ENCODE measurements at regions not wholly inside any gene's neighbourhood (a gene's known extent, or its start where the extent isn't known, plus 50 kb on each side); places are given as distances from the start of the nearest gene placed in this dataset.

DNA sequence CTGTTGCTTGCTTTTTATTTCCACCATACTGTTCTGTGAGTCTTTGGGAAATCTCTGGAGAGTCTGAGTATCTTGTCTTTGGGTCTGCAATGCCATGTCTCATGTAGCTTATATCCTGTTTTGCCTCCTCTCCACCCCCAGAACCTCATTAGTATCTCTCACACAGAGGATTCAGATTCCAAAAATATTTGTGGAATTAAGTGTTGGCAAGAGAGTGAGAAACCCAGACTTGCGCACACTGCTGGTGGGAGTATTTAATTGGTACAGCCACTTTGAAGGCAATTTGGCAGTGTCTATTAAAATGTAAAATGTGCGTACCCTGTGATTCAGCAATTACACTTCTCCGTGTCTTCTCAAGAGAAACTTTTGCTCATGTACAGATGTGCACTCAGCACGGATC, 68.6 kb downstream of the ZNF621 start:
- DNase-seq (ENCODE audit: low read depth): no peak

GRCh38 chr3:40597441-40597840, 72.7 kb downstream of the ZNF621 start:
- DNase-seq (ENCODE audit: low read depth): no peak

GRCh38 chr3:40598338-40598737, 73.6 kb downstream of the ZNF621 start:
- DNase-seq (ENCODE audit: low read depth): no peak

- no peak for DNase-seq (ENCODE audit: low read depth)
Measured at GRCh38 chr3:40598962-40599361, 74.2 kb downstream of the ZNF621 start.

DNA sequence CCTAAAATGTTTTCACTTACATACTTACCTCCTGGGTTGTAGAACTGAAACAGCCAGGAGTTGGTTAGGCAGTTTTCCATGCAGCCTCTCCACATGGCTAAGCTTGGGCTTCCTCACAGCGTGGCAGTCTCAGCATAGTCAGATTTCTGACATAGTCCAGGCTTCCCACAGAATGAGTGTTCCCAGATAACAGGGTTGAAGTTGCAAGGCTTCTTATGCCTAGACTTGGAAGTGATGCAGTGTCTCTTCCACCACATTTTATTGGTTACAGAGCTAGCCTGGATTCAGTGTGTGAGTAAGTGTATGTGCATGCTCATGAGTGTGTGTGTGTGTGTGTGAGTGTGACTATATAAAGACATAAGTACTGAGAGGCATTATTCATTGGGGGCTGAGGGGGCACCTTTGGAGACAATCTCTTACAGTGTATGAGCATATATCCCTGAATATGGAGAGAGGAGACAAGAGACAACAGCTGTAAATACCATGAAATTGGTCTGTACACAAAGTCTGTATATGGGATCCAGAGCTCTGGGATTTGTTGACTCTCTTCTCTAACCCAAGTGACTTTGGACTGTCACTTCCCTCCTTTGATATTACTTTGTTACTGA, 78.1 kb downstream of the ZNF621 start:
- no peak for DNase-seq (ENCODE audit: low read depth)

DNA sequence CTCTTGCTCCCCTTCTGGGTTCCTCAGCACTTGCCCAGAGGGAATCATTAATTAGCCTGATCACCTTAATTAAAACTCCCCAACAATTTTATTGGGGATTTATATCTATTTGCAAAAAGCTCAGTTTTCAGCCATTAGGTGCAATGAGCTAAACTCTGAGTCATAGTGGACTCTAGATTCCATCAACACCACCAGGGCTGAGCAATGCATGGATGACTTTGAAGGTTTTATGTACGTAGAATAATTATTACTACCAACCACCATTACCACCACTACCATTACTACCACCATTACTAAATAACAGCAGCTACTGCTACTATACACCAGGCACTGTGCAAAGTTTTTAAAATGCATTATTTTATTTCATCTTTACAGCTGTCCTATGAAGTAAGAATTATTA, 81.2 kb downstream of the ZNF621 start:
- DNase-seq (ENCODE audit: low read depth): no peak

DNA sequence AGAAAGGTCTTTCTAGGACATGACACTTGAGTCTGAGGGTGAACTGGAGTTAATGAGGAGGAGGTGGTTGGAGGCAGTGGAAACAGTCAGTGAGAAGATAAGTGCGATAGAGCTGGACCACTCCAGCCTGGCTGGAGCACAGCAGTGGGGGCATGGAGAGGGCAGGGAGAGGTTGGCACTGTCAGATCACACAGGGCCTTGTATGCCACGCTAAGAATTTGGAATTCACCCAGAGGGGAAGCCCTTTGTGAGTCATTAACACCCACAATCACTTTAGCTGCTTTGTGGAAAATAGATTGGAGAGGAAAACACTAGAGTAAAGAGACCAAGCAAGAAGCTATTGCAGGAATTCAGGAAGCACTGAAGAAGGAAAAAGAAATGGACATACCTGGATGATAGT, 83.3 kb downstream of the ZNF621 start:
- no peak for DNase-seq (ENCODE audit: low read depth)

- DNase-seq (ENCODE audit: low read depth): no peak
Measured at GRCh38 chr3:40613306-40613705, 88.5 kb downstream of the ZNF621 start.

DNA sequence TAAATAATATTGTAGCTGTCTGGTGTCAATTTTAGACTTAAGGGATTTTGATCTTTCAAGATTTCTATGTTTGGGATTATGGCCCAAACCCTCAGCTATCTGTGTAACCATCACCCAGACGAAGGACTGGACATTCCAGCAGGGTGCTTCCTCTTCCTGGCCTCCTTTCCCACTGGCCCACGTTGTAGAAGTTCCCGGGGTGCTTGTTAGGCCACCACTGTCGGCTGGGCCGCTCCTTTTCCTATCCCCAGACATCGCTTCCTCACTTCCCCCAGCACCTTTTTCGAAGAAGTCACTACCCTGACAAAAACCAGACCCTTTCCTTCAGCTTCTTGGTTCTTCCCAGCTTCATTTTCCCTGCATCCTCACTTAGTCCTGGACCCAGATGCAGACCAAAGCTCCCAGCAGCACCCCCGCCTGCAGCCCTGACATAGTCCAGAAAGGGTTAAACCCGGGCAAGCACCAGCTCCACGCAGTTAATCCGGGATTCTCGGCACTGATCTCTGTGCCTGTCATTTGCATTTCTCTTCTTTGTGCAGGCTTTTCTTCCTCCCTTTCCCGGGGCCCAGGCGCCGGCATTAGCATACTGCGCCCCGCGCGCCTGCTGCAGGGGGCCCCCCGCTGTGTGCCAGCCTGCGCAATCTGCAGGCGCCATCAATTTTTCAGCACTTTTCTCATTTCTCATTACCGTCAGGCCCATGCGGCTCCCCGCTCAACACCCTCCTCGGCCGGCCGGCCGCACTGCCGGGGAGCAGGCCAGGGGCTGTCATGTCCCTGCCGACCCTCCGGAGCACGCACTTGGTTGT, 90.6 kb downstream of the ZNF621 start:
- DNase-seq (ENCODE audit: low read depth): no peak

- DNase-seq (ENCODE audit: low read depth): no peak
Measured at GRCh38 chr3:40615918-40616819, 91.4 kb downstream of the ZNF621 start.

- no peak for DNase-seq (ENCODE audit: low read depth)
Measured at GRCh38 chr3:40617084-40617483, 92.3 kb downstream of the ZNF621 start.

- no peak for DNase-seq (ENCODE audit: low read depth)
Measured at GRCh38 chr3:40618158-40618557, 93.4 kb downstream of the ZNF621 start.

DNA sequence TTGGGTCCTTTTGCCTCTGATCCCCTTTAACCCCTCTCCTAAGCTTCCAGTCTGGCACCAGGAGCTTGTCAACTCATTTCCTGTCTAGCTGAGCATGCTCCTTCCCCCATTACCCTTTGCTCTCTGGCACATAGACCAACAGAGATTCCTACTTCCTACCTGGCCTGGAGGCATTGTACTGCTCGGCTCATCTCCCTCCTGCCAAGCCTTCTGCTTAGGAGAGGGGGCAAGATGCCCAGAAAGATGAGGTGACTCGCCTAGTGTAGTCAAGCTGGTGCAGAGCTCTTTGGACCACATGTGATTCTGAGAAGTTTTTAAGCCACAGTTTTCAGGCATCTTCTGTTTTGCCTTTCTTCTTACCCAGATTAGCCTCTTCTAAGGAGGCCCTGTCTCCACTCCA, 95.4 kb downstream of the ZNF621 start:
- DNase-seq (ENCODE audit: low read depth): no peak

DNA sequence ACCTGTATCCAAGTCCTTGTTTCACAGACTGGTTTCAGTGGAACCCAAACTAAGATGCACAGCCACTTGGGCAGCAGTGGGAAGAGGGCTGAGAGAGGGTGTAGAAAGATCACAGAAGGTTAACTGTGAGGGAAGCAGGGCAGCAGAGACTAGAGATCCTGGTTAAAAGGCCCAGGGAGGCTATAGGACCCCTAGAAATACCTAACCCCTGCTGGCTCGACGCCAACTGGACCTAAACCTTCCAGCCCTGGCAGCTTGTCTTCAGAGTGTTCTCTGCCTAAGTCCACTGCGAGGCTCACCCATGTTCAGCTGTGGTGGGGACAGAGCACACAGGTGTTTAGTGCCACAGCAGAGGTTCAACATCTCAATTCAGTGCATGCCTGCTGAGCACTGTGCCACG, 96.5 kb downstream of the ZNF621 start:
- DNase-seq (ENCODE audit: low read depth): no peak

DNA sequence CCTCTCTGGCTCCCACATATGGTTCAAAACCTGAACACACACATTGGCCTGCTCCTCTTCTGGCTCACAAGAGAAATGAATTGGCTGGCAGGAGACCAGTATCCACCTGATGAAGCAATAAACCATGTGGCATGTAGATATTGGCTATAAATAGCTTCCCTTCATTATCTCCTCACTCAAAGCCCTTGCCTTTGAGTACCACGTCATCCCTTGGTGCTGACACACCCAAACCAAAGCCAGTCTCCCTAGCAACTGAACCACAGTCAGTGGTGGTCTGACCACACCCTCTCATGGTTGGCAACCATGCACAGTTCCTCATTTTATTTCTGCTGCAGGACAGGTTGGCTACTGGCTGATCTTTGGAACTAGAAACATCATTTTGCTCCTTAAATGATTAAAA, 98.8 kb downstream of the ZNF621 start:
- DNase-seq (ENCODE audit: low read depth): no peak

GRCh38 chr3:40624189-40624769, 99.5 kb downstream of the ZNF621 start:
- no peak for DNase-seq (ENCODE audit: low read depth)

- DNase-seq (ENCODE audit: low read depth): no peak
Measured at GRCh38 chr3:40627095-40627494, 102.3 kb downstream of the ZNF621 start.

DNA sequence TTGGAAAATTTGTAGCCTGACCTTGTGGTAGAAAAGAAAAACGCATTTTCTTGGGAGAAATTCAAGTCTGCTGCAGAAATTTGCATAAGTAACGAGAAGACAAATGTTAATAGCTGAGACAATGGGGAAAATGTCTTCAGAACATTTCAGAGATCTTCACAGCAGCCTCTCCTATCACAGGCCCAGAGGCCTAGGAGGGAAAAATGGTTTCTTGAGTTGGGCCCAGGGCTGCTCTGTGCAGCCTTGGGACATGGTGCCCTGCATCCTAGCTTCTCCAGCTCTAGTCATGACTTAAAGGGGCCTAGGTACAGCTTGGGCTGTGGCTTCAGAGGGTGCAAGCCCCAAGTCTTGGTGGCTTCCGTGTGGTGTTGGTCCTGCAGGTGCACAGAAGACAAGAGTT, 104.2 kb downstream of the ZNF621 start:
- DNase-seq (ENCODE audit: low read depth): no peak

DNA sequence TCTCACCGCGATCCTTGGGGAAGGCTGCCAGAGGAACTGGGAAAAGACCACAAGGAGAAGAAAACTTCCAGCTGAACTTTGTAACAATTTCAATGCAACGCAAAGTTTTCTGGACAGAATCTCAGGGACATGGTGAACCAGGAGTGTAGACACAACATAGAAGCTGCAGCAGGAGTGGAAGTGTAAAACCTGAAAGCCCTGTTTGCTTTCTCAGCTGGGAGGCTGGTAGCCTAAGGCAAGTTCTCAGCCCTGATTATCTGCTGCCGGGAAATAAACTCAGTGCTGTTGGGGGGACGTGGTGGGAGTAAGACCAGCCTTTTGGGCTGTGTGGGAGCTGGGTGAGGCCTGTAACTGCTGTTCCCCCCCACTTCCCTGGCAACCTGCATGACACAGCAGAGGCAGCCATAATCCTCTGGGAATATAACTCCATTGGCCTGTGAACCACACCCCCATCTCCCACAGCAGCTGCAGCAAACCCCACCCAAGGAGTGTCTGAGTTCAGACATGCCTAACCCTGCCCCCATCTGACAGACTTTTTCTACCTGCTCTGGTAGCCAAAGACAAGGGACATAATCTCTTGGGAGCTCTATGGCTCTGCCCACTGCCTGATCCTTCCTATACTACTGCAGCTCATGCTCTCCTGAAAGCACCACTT, 106.7 kb downstream of the ZNF621 start:
- no peak for DNase-seq (ENCODE audit: low read depth)

DNA sequence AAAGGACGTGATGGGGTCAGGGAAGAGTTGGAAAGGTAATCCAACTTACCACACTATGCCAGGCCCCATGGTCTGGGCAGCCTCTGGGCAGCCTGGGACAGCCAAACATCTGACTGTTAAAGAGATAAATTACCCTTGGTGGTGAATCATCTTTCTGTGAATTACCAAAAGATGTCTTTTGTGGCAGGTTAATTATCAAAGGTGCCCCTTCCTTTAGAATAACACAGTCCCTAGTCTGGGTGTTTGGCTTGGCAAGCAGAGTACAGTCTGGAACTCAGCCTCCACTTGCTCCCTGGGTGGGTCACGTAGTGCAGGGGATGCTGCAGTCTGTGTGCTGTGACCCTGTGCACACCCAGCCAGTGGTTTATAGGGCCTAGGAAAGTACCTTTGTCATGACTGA, 113.1 kb downstream of the ZNF621 start:
- no peak for DNase-seq (ENCODE audit: low read depth)

GRCh38 chr3:40639006-40639405, 114.2 kb downstream of the ZNF621 start:
- no peak for DNase-seq (ENCODE audit: low read depth)

- no peak for DNase-seq (ENCODE audit: low read depth)
Measured at GRCh38 chr3:40642812-40643211, 118.1 kb downstream of the ZNF621 start.

Measured in stimulated activated CD4-positive, alpha-beta T cell treated with anti-CD3 and anti-CD28 coated beads, Interleukin-2, amount 100 ng/mL, for 4 hours (primary cell).